HEK293T (cell line): ENCODE measurements at regions not wholly inside any gene's neighbourhood (a gene's known extent, or its start where the extent isn't known, plus 50 kb on each side); places are given as distances from the start of the nearest gene placed in this dataset.
A peak's percentile ranks its signal among the peaks of the same experiment; 100 is the strongest.

Experiments used
- CTCF ChIA-PET: fragments of 350-600 bp; formaldehyde crosslinking; extraction: SDS; loops from one replicate; lab custom pipeline; 2021; ENCODE audit warnings: antibody characterized with exemption, inconsistent platforms; lab: Yijun Ruan, JAX
- POLR2A ChIA-PET: fragments of 350-600 bp; formaldehyde crosslinking; extraction: SDS; loops from one replicate; lab custom pipeline; 2020; ENCODE audit warnings: antibody characterized with exemption, inconsistent platforms; lab: Yijun Ruan, JAX
- DNase-seq: peaks from one replicate; pipeline ENCODE4 v3.0.0; 2012; ENCODE audit warnings: mixed read lengths; ENCODE audit errors: extremely low spot score
- ARNT ChIP-seq: fragments of 450-650 bp; IDR thresholded peaks from 2 replicates; pipeline ENCODE4 v1.6.1; 2017; ENCODE audit warnings: mild to moderate bottlenecking
- BHLHE40 ChIP-seq: fragments of 450-650 bp; IDR thresholded peaks from 2 replicates; pipeline ENCODE4 v1.6.1; 2016; ENCODE audit warnings: mild to moderate bottlenecking, moderate library complexity, borderline replicate concordance
- CTBP1 ChIP-seq: fragments of 450-650 bp; IDR thresholded peaks from 2 replicates; pipeline ENCODE4 v1.6.1; 2016; ENCODE audit warnings: borderline replicate concordance
- ELF4 ChIP-seq: fragments of 450-650 bp; IDR thresholded peaks from 2 replicates; pipeline ENCODE4 v1.6.1; 2017; ENCODE audit warnings: antibody characterized with exemption
- FOXA1 ChIP-seq: fragments of 450-650 bp; IDR thresholded peaks from 2 replicates; pipeline ENCODE4 v1.6.1; 2016; ENCODE audit warnings: mild to moderate bottlenecking
- FOXK2 ChIP-seq: fragments of 450-650 bp; IDR thresholded peaks from 2 replicates; pipeline ENCODE4 v1.6.1; 2016; ENCODE audit warnings: mild to moderate bottlenecking
- FOXM1 ChIP-seq: fragments of 450-650 bp; IDR thresholded peaks from 2 replicates; pipeline ENCODE4 v1.6.1; 2017; ENCODE audit warnings: mild to moderate bottlenecking, borderline replicate concordance
- HDGF ChIP-seq: fragments of 450-650 bp; IDR thresholded peaks from 2 replicates; pipeline ENCODE4 v1.6.1; 2017; ENCODE audit warnings: antibody characterized with exemption, borderline replicate concordance
- L3MBTL2 ChIP-seq: fragments of 450-650 bp; conservative IDR thresholded peaks from 2 replicates; pipeline ENCODE4 v1.6.1; 2016; ENCODE audit warnings: mild to moderate bottlenecking
- LEF1 ChIP-seq: fragments of 450-650 bp; IDR thresholded peaks from 2 replicates; pipeline ENCODE4 v1.6.1; 2017; ENCODE audit warnings: mild to moderate bottlenecking, borderline replicate concordance
- NFRKB ChIP-seq: fragments of 450-650 bp; IDR thresholded peaks from 2 replicates; pipeline ENCODE4 v1.6.1; 2016; ENCODE audit warnings: mild to moderate bottlenecking, moderate library complexity
- PKNOX1 ChIP-seq: fragments of 450-650 bp; IDR thresholded peaks from 2 replicates; pipeline ENCODE4 v1.6.1; 2016
- SP1 ChIP-seq: fragments of 450-650 bp; IDR thresholded peaks from 2 replicates; pipeline ENCODE4 v1.6.1; 2017
- SUZ12 ChIP-seq: fragments of 450-650 bp; IDR thresholded peaks from 2 replicates; pipeline ENCODE4 v1.6.1; 2016; ENCODE audit warnings: mild to moderate bottlenecking
- TARDBP ChIP-seq: fragments of 450-650 bp; IDR thresholded peaks from 2 replicates; pipeline ENCODE4 v1.6.1; 2016
- ZNF384 ChIP-seq: fragments of 450-650 bp; IDR thresholded peaks from 2 replicates; pipeline ENCODE4 v1.6.1; 2016

- POLR2A ChIA-PET: no interaction called here
- TF ChIP-seq HDGF (no peak), ARNT (no peak), FOXK2 (no peak)
- CTCF ChIA-PET: no interaction called here
- DNase-seq: no peak
Measured at GRCh38 chr6:141364232-141364631, 768.5 kb upstream of the GJE1 start.

- DNase-seq: no peak
- CTCF ChIA-PET: no interaction called here
- POLR2A ChIA-PET: no interaction called here
- TF ChIP-seq PKNOX1: no peak
- TF ChIP-seq SUZ12: no peak
- TF ChIP-seq BHLHE40: no peak
- TF ChIP-seq TARDBP: no peak
- TF ChIP-seq LEF1: no peak
- TF ChIP-seq NFRKB: no peak
- TF ChIP-seq ZNF384: no peak
- TF ChIP-seq HDGF: no peak
- no peak for TF ChIP-seq FOXK2
- no peak for TF ChIP-seq FOXM1
- TF ChIP-seq FOXA1: no peak
- no peak for TF ChIP-seq SP1
- no peak for TF ChIP-seq ELF4
- TF ChIP-seq L3MBTL2: no peak
Measured at GRCh38 chr6:141361559-141361958, 771.2 kb upstream of the GJE1 start.

- TF ChIP-seq SP1: no peak
- no peak for TF ChIP-seq SUZ12
- no peak for TF ChIP-seq NFRKB
- no peak for TF ChIP-seq TARDBP
- TF ChIP-seq ARNT: no peak
- no peak for TF ChIP-seq HDGF
- no peak for TF ChIP-seq ZNF384
- TF ChIP-seq CTBP1: no peak
- no peak for TF ChIP-seq L3MBTL2
- no peak for TF ChIP-seq LEF1
- no peak for TF ChIP-seq BHLHE40
- no peak for TF ChIP-seq FOXK2
- no peak for TF ChIP-seq FOXM1
- TF ChIP-seq FOXA1: no peak
- ChIA-PET CTCF (interaction anchor here (0.6 kb wide), 1 partner anchor 67 kb away, joined by 3 read pairs; no protein-coding TSS in a partner anchor), POLR2A (no interaction called here)
- no peak for DNase-seq
Measured at GRCh38 chr6:141359953-141360352, 772.8 kb upstream of the GJE1 start.

GRCh38 chr6:141354191-141354955 lies 778.4 kb upstream of the GJE1 start:
- POLR2A ChIA-PET: no interaction called here
- CTCF ChIA-PET: no interaction called here
- DNase-seq: peak; percentile 14
- TF ChIP-seq SP1: no peak
- no peak for TF ChIP-seq FOXM1
- no peak for TF ChIP-seq ARNT
- TF ChIP-seq SUZ12: no peak
- TF ChIP-seq CTBP1: no peak
- no peak for TF ChIP-seq LEF1
- TF ChIP-seq ELF4: no peak
- no peak for TF ChIP-seq FOXK2
- TF ChIP-seq PKNOX1: no peak
- TF ChIP-seq L3MBTL2: no peak
- no peak for TF ChIP-seq BHLHE40
- no peak for TF ChIP-seq ZNF384

GRCh38 chr6:141351721-141352120 lies 781.0 kb upstream of the GJE1 start:
- ChIA-PET POLR2A (no interaction called here), CTCF (no interaction called here)
- no peak for DNase-seq
- no peak for TF ChIP-seq PKNOX1
- no peak for TF ChIP-seq FOXK2
- TF ChIP-seq SP1: no peak

GRCh38 chr6:141349710-141350109 lies 783.0 kb upstream of the GJE1 start:
- ChIA-PET CTCF (no interaction called here), POLR2A (no interaction called here)
- no peak for TF ChIP-seq SUZ12
- DNase-seq: no peak

GRCh38 chr6:141347906-141348492 lies 784.7 kb upstream of the GJE1 start:
- no peak for TF ChIP-seq SP1
- no peak for TF ChIP-seq FOXA1
- no peak for TF ChIP-seq NFRKB
- TF ChIP-seq HDGF: no peak
- no peak for TF ChIP-seq CTBP1
- no peak for TF ChIP-seq BHLHE40
- no peak for TF ChIP-seq ELF4
- TF ChIP-seq ZNF384: no peak
- no peak for TF ChIP-seq TARDBP
- no peak for TF ChIP-seq SUZ12
- no peak for TF ChIP-seq PKNOX1
- POLR2A ChIA-PET: no interaction called here
- CTCF ChIA-PET: no interaction called here
- DNase-seq: no peak
